Posterior vena cava (tissue), 2 donors: ENCODE measurements at regions not wholly inside any gene's neighbourhood (a gene's known extent, or its start where the extent isn't known, plus 50 kb on each side); places are given as distances from the start of the nearest gene placed in this dataset.

Experiments
- DNase-seq: peaks from one replicate; pipeline ENCODE4 v3.0.0-alpha.2; 2020; ENCODE audit warnings: low spot score
- intact Hi-C, 2 donors: fragments of 100-400 bp; cut with DNase I; formaldehyde crosslinking; loops; one replicate each; pipeline versions ENCODE4 v1.14.1 to v1.14.2; 2022 to 2023
- donor health status: DM: yes; HTN: yes; CAD: no.
- donor health status: DM: yes; HTN: yes; CAD: no.

- intact Hi-C loops: no loop called here
- DNase-seq: no peak
Measured at GRCh38 chr9:110142253-110142652, 65.7 kb downstream of the C9orf152 start.

DNA sequence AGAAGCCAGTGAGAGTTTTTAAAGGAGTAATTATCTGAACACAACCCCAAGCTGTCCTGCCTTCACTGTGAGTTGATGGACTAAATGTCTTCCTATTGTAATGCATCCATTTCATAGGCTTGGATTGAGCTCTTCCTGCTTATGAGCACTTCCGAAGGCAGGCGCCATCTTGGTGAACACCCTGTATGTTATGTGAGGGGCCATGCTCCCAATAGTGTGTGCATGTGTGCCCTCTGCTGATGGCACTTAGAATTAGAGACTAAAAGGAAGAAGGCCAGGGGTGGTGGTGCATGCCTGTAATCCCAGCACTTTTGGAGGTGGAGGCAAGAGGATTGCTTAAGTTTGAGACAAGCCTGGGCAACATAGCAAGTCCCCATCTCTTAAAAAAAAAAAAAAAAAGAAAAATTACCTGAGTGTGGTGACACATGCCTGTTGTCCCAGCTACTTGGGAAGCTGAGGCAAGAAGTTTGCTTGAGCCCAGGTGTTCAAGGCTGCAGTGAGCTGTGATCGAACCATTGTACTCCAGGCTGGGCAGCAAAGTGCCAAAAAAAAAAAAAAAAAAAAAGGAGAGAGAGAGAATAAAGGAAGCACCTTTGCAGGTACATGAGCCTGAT lies 65.0 kb downstream of the C9orf152 start:
- no peak for DNase-seq
- intact Hi-C loops: no loop called here

DNA sequence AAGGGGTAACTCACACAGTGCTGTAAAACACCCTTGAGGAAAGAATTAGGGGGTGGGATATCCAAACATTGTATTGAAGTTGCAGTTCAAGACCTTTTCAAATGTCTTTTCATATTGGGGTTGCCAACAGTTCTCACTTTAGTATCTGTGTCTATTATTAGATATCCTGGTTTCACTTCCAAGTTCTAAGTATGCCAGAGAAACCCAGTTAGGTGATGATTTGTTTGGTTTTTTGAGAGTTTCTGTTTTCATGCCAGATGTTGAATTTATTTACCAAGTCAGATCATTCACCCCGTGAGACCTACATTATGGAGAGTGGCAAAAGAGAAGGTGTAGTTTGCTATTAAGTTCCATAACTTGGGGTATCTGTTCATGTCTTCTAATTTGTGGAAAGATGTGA lies 64.5 kb downstream of the C9orf152 start:
- intact Hi-C loops: no loop called here
- DNase-seq: no peak

- no peak for DNase-seq
- intact Hi-C loops: no loop called here
Measured at GRCh38 chr9:110143950-110144545, 63.9 kb downstream of the C9orf152 start.

DNA sequence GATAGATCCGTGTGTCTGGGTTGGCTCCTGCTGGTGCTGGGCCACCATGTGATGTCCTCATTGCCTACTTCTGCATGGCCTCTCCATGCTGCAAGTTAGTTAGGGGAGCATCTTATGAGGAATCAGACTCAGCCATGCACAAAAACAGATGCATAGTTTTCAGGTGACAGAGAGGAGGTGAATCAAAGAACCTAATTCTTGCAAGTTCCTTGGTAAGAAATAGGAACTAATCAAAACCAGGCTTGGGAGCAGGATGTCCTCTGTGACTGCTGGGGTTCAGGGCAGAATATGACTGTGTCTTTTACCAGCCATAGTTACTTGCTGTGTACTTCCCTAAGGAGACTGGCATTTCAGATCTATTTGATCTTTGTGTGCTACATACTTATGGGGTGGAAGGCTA lies 61.6 kb downstream of the C9orf152 start:
- no peak for DNase-seq
- intact Hi-C loops: no loop called here

DNA sequence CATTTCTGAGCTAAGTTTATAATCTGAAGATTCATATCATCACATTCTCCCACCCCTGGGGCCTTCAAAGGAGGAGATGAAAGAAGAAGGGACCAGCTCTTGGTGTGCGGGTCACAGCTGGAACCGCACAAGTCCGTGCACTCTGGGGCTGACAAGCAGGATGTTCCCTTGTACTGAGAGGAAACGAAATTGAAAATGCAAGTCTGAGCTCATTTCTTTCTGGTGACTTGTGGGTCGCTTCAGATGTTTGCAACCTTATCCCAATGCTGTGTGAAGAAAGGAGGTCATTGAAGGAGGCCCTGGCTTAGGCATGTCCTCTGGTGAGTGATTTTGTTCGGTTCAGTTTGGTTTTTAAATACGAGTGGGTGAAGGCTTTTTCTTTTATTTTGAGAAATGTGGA lies 59.6 kb downstream of the C9orf152 start:
- no peak for DNase-seq
- intact Hi-C loops: no loop called here

DNA sequence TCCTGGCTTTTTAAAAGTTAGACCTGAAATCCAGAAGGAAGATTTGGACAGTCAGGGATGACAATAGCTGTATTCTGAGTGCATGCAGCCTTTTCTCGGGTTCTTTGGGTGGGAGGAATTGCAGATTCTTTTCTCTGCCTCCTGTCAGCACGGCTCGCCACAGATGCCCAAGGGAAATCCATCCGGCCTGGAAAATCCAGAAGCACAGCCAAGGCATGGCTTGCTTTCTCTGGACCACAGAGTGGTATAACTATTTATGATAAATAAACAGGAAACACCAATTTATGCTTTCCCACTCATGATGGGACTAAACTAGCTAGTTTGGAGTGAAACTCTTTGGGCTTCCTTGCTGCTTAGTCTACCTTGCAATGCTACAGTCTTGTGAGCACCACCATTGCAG lies 59.1 kb downstream of the C9orf152 start:
- DNase-seq: no peak
- intact Hi-C loops: no loop called here
